ENCODE measurements at regions not wholly inside any gene's neighbourhood (a gene's known extent, or its start where the extent isn't known, plus 50 kb on each side); places are given as distances from the start of the nearest gene placed in this dataset.

GRCh38 chr1:106047210-106047609 lies 1009.3 kb upstream of the PRMT6 start:
- no peak overlapping the region for H3K4me3 ChIP-seq (ENCODE audit: low read depth in 2 of 2, low read length in 2 of 2)
- CTCF ChIA-PET: no interaction called here
- TF ChIP-seq, protein P1, sequence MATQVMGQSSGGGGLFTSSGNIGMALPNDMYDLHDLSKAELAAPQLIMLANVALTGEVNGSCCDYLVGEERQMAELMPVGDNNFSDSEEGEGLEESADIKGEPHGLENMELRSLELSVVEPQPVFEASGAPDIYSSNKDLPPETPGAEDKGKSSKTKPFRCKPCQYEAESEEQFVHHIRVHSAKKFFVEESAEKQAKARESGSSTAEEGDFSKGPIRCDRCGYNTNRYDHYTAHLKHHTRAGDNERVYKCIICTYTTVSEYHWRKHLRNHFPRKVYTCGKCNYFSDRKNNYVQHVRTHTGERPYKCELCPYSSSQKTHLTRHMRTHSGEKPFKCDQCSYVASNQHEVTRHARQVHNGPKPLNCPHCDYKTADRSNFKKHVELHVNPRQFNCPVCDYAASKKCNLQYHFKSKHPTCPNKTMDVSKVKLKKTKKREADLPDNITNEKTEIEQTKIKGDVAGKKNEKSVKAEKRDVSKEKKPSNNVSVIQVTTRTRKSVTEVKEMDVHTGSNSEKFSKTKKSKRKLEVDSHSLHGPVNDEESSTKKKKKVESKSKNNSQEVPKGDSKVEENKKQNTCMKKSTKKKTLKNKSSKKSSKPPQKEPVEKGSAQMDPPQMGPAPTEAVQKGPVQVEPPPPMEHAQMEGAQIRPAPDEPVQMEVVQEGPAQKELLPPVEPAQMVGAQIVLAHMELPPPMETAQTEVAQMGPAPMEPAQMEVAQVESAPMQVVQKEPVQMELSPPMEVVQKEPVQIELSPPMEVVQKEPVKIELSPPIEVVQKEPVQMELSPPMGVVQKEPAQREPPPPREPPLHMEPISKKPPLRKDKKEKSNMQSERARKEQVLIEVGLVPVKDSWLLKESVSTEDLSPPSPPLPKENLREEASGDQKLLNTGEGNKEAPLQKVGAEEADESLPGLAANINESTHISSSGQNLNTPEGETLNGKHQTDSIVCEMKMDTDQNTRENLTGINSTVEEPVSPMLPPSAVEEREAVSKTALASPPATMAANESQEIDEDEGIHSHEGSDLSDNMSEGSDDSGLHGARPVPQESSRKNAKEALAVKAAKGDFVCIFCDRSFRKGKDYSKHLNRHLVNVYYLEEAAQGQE (IDR thresholded peaks at IDR 0.05; ENCODE audit: insufficient read depth in 1 of 2, low read depth in 2 of 2, low read length in 1 of 2): no peak
- no peak for TF ChIP-seq TCF7L2 (IDR thresholded peaks at IDR 0.05; ENCODE audit: low read depth, low read length)
- no peak for TF ChIP-seq POLR2AphosphoS5 (IDR thresholded peaks at IDR 0.05; ENCODE audit: low read depth, low read length)
- no peak for TF ChIP-seq SIN3A (IDR thresholded peaks at IDR 0.05; ENCODE audit: borderline replicate concordance, insufficient read depth, low read depth, low read length)
- TF ChIP-seq CTCF (IDR thresholded peaks at IDR 0.05): no peak

DNA sequence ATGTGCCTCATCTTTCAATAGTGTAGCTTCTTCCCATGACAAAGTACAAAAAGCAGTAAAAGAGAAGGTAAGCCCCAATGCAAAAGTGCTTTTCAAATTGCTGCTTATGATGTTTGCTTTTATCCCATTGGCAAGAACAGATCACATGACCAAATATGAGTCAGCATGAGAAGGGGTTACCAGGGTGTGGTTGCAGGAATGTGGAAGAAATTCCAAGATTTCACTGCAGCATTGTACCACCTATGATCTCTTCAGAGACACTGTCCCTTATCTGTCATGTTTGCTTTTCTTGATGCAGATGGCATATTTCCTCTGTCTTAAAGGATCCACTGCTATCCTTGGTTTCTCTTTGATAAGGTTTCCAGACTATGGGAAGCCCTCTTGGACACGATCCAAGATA lies 1006.9 kb upstream of the PRMT6 start:
- BruUV-seq (replicated peaks): no TSS peak
- intact Hi-C loops (cut with micrococcal nuclease; ENCODE audit: unreplicated experiment) (no loop called here), in situ Hi-C loops (cut with HindIII; ENCODE audit: low pct_unique_long_range_greater_than_20kb, low sequenced_read_pairs) (no loop called here)
- no peak for ATAC-seq
- H3K4me3 ChIP-seq (ENCODE audit: low read depth in 2 of 2, low read length in 2 of 2): no peak overlapping the region
- no peaks in the 10 kb centered on the region for H3K4me1 ChIP-seq (ENCODE audit: control insufficient read depth, insufficient read depth, low read length)
- no peaks in the 10 kb centered on the region for H3K9me3 ChIP-seq (ENCODE audit: control insufficient read depth, insufficient read depth, low read depth, low read length)
- ChIA-PET CTCF (no interaction called here), POLR2A (no interaction called here)
- TF ChIP-seq TCF7L2 (IDR thresholded peaks at IDR 0.05; ENCODE audit: low read depth, low read length): no peak
- TF ChIP-seq, protein P1 (IDR thresholded peaks at IDR 0.05; ENCODE audit: insufficient read depth in 1 of 2, low read depth in 2 of 2, low read length in 1 of 2): no peak
- TF ChIP-seq CTCF (IDR thresholded peaks at IDR 0.05): no peak
- TF ChIP-seq SIN3A (IDR thresholded peaks at IDR 0.05; ENCODE audit: borderline replicate concordance, insufficient read depth, low read depth, low read length): no peak
- no peak for TF ChIP-seq POLR2AphosphoS5 (IDR thresholded peaks at IDR 0.05; ENCODE audit: low read depth, low read length)
- DNase-seq (ENCODE audit: low read depth, low spot score): no peak
- H3K27me3 ChIP-seq (ENCODE audit: control insufficient read depth, insufficient read depth, low read length): no peaks in the 10 kb centered on the region
- no peaks in the 10 kb centered on the region for H3K36me3 ChIP-seq (ENCODE audit: control insufficient read depth, insufficient read depth, low read length)
- no peak overlapping the region for H3K27ac ChIP-seq (ENCODE audit: low read length)

More at GRCh38 chr1:106047210-106047609, 1009.3 kb upstream of the PRMT6 start:
- Histone ChIP-seq H3K27me3 (ENCODE audit: control insufficient read depth, insufficient read depth, low read length) (no peaks in the 10 kb centered on the region), H3K36me3 (ENCODE audit: control insufficient read depth, insufficient read depth, low read length) (no peaks in the 10 kb centered on the region), H3K27ac (ENCODE audit: low read length) (no peak overlapping the region), H3K4me1 (ENCODE audit: control insufficient read depth, insufficient read depth, low read length) (no peaks in the 10 kb centered on the region), H3K9me3 (ENCODE audit: control insufficient read depth, insufficient read depth, low read depth, low read length) (no peaks in the 10 kb centered on the region)
- ATAC-seq (no peak), DNase-seq (ENCODE audit: low read depth, low spot score) (no peak)
- POLR2A ChIA-PET: no interaction called here
- no TSS peak for BruUV-seq (replicated peaks)
- intact Hi-C loops (cut with micrococcal nuclease; ENCODE audit: unreplicated experiment) (no loop called here), in situ Hi-C loops (cut with HindIII; ENCODE audit: low pct_unique_long_range_greater_than_20kb, low sequenced_read_pairs) (no loop called here)

Measured in Panc1 (cell line).